ENCODE measurements at regions not wholly inside any gene's neighbourhood (a gene's known extent, or its start where the extent isn't known, plus 50 kb on each side); places are given as distances from the start of the nearest gene placed in this dataset.
"Not testable (repeated sequence)": the region's sequence is repeated elsewhere in the genome, so short reads cannot be mapped to it uniquely, and the experiment has no call there.

DNA sequence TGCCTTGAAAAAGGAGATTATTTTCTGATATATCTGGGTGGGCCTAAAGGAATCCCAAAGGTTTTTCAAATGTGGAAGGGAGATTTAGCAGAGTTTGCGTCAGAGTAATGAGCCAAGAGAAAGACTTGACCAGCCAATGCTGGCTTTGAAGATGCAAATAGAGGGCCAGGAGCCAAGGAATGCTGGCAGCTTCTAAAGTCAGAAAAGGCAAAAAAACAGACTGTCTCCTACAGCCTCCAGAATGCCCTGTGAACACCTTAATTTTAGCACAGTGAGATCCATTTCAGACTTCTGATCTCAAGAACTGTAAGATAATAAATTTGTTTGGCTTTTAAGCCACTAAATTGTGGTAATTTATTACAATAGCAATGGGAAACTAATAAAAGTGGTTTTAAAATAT is 122.6 kb upstream of the FREM1 start:
- DNase-seq = no peak

DNA sequence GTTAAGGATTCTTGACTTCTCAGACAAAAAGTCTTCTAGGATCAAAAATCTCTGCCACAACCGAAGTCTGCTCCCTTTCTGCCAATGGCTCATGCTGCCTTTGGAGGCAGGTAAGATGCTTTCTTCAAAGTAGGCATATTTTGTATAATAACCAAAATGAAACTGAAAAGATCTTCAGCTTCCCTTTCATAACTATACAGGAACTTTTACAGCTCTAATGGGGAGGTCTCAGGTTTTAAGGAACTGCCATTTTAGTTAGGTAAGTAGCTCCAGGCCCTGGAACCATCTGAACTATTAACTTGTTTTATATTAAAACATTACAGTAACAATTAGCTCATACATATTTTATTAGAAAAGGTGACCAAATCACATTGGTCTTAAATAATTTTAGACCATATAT is 110.9 kb upstream of the FREM1 start:
- no peak for DNase-seq

DNA sequence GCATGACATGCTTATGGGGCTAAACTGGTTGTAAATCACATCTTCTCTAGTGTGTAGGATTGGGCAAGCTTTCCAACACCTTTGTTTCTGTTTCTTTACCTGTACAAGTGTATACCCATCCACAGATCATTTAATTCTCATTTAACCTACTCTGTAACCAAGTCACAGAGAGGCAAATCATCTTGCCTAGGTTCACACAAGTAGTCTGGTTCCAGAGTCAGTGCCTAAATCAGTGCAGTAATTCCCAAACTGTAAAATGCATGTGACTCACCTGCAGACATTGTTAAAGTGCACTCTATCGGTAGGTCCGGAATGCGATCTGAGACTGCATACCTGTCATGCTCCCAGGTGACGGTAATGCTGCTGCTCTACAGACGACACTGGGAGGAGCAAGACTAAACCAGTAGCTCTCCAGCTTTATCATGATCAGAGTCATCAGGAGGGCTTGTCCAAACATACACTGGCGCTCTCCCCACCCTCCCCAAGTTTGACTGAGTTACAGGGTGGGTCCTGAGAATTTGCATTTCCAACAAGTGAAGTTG is 107.9 kb upstream of the FREM1 start:
- DNase-seq = no peak

DNA sequence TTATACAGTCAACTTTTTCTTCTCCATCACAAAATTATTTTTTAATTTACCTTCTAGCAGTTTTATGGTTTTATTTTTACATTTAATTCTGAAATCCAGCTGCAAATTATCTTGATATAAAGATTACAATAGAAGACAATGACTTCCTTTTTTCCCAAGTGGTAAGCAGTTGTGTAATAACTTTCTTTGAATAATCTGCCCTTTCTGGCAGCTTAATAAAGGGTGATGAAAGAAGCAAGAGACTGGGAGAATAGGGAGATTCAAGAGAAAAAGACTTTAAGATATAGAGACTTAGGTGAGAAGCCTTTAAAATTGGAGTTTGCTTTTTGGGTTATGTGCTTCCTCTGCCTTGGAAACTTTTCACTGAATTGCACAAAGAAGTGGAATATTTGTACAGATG is 100.4 kb upstream of the FREM1 start:
- no peak for DNase-seq

DNA sequence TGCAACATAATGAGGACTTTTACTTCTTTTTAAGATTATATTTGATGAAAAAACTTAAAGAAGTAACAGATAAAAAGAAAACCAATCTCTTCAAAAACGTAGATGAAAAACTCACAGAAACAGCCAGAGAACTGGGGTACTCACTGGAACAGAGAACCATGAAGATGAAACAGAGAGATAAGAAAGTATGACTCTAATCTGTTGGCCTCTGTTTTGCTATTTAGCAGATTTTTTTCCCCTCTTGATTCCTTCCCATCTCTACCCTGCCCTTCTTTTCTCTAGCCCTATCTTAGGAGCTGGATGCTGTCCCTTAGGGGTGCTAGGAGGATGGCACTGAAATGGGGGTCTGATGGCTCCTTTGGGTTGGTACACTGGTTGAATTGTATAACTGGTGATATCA is 97.5 kb upstream of the FREM1 start:
- no peak for DNase-seq

DNA sequence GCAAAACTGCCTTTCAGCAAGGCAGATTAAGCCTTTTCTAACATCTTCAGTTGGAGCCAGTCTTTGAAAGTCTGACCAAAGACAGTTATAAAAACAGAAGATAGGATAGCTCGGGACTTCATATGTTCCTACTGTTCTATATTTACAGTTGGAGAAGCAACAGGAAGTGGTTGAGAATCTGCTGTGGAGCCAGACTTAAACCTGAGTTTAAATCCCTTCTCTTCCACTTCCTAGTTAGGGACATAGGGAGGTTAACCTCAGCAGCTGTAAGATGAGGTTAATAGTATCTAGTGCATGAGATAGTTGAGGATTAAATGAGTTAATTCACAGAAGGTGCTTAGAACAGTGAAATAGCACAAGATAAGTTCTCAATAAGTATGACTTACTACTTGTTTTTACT is 84.5 kb upstream of the FREM1 start:
- no peak for DNase-seq

DNA sequence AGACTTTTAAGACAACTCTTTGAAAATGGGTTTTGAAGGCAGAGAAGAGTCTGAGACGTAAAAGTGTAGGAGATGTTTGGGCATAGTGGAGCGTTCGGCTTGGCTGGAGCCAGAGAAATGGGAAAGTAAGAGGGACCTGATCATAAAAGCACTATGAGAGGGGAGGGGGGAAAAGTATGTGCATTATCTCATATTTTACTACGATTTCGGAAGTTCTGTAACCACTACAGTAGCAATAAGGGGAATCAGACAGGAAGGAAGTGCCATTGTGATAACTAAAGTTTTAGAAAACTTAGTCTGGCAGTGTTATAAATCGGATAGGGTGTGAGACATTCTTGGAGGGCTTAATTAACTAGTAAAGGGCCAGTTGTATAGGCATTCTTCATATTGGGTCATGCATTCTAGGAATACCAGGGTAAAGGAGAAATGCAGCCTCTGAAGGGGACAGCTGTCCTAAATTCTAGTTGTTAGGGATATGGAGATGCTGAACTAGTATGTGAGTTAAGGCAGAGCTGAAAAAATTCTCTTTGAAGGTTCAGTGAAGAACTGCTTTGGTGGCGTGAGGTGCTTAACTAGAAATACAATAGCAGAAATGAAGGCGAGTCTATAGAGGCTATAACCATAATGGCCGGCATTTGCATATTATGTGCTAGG is 83.8 kb upstream of the FREM1 start:
- DNase-seq = no peak

DNA sequence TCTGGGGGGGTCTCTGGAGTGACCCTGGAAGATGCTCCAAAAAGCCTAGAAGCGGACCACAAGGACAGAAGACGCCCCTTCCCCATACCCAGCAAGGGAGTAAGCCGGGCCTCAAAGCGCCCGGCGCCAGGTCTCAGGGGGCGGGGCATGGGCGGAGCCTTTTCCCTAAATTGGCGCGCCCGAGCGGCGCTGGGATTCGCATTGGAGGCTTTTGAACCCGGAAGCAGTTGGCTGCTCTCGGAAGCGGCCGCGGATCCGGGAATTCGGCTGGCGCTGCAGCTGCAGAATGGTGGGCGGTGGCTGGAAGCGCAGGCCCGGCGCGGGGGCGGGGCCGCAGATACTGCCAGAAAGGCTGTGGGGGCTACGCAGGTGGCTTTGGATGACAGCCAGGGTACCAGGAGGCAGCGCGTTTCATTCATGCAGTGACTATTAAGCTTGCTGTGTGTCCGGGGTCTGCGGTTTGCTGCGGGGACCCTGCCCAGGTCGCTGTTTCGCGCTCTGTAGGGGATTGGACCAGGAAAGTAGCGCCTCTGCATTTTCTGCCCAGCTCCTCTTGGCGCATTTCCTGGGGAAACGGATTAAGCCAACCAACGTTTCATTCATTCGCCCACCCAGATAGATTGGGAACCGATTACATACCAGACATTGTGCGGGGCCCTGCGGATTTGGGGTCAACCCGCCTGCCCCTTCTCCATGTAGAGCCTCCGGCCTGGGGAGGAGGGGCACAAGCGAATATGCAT is 83.0 kb upstream of the FREM1 start:
- DNase-seq = peak; percentile 78

DNA sequence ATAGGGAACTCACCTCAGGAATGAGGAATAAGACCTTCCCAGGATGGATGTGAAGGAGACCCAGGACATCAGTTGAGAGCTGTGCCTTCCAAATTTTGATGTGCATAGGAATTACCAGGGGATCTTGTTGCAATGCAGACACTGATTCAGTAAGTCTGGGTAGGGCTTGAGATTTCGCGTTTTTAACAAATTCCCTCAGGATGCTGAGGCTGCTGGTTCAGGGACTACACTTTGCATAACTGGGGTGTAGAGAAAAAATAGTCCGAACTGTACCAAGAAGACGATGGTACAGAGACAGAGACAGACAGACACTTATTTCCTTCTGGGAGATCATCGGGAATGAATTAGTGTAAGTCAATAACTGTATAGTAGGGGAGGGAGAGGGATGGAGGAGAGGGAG is 82.3 kb upstream of the FREM1 start:
- DNase-seq = no peak

DNA sequence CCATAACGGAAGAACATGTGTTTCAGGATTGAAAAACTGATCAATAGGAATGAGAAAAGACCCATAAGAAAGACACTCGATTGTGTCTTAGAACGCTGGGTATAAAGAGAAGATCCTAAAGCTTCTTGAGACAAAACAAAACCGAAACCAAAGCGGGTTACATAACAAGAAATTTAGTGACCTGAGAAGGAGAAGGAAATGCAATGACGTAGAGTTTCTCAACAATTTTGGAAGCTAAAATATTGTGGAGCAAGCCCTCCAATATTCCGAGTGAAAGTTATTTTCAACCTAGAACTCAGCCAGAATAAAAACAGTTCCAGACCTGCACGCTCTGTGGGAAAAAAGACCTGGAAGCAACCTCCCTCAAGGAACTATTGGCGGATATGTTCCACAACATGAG is 81.9 kb upstream of the FREM1 start:
- DNase-seq = no peak

DNA sequence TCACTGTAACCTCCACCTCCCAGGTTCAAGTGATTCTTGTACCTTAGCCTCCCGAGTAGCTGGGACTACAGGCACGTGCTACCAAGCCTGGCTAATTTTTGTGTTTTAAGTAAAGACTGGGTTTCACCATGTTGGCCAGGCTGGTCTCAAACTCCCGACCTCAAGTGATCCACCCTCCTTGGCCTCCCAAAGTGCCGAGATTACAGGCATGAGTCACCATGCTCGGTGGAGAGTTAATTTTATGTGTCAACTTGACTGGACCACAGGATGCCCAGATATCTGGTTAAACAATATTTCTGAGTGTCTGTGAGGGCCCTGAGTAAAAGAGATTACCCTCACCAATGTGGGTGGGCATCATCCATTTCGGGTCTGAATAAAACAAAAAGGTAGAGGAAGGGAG is 80.4 kb upstream of the FREM1 start:
- DNase-seq = not testable (repeated sequence)

DNA sequence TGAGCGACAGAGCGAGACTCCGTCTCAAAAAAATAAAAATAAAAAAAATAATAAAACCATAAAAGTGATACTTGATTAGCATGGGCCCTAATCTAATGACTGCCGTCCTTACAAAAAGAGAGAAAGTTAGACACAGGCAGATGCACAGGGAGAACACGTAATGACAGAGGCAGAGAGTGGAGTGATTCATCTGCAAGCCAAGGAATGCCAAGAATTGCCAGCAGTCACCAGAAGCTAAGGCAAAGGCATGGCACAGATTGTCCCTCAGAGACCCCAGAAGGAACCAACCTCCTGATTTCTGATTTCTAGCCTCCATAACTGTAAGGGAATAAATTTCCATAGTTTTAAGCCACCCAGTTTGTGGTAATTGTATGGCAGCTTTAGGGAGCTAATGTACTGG is 79.6 kb upstream of the FREM1 start:
- no peak for DNase-seq

DNA sequence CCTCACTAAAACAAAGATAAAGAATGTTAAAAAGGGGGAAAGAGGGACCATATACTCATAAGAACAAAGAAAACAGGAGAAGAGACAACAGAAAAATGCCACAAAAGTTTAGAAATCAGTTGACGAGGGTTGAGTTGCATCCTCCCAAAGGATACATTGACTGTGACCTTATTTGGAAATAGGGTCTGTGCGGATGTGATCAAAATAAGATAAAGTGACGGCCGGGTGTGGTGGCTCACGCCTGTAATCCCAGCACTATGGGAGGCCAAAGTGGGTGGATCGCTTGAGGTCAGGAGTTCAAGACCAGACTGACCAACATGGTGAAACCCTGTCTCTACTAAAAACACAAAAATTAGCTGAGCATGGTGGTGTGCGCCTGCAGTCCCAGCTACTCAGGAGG is 79.1 kb upstream of the FREM1 start:
- DNase-seq = not testable (repeated sequence)

DNA sequence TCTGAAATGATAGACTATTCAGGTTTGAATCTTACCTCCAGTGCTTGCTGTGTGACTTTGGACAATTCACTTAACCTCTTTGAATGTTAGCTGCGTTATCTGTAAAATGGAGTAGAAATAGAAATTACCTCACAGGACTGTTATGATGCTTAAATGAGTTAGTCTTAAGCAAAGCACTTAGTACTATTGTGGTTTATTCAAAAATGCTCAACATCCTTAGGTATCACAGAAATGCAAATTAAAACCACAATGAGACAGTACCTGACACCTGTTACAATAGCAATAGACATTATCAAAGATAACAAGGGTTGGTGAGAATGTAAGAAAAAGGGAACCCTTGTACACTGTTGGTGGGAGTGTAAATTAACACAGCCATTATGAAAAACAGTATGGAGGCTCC is 77.6 kb upstream of the FREM1 start:
- no peak for DNase-seq

DNA sequence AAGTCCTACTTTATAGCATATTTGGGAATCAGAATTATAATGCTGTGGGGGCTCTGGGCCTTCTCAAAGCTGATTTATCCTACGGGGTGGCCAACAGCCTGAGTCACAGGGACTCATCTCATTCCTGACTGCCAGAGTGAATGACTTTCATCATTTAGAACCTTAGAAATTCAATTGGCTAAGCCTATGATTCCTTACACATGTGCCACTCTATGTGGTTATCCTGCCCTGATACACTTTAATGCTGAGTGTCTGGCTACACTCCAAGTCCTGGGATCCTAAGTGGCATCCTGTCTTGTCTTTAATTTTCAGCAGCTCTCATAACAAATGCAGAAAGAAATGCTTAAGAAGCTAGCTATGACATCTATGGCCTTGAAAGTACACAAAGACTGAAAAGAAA is 75.2 kb upstream of the FREM1 start:
- no peak for DNase-seq

DNA sequence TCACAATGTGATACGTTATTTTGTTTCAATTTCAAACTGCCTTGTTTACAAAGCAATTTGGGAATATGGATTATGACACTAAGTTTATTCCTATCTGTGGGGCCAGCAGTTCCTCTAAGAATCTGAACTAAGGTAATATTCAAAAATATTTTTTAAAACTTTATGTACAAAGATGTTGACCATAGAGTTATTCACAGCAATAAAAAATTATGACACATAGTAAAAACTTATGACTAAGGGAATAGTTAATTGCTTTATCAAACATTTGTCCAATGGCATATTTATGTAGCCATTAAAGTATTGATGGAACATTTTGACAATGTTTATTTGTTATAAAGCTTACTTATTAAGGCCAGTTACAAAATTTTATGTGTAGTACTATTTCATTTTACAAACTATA is 73.4 kb upstream of the FREM1 start:
- no peak for DNase-seq

DNA sequence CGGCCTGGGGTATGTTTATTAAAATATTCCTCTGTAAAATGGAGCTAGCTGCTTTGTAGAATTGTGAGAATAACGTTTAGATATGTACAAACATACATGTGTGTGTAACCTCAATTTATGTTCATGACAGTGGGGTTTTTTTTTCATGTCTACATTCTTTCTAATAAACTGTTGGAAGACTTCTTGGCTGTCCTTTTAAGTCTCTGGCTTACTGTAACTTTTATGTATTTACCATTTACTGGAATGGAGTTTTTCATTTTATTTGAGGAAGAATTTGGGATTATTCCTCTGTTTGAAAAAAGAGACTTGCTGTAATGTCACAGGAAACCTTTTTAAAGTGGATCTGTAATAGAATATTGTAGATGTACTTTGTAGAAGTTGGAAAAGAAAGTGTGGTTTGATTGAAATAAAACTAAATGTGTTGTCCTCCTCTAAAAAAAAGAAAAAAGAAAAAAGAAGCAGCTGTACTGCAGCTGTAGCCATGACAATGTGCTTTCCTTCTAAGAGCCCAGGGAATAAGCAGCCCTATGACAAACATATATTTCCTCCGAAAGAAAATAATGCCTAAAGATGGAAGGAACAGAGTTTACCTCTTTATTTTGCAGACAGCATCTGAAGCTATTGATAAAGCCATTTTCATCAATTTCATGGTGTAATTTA is 71.2 kb upstream of the FREM1 start:
- DNase-seq = no peak

DNA sequence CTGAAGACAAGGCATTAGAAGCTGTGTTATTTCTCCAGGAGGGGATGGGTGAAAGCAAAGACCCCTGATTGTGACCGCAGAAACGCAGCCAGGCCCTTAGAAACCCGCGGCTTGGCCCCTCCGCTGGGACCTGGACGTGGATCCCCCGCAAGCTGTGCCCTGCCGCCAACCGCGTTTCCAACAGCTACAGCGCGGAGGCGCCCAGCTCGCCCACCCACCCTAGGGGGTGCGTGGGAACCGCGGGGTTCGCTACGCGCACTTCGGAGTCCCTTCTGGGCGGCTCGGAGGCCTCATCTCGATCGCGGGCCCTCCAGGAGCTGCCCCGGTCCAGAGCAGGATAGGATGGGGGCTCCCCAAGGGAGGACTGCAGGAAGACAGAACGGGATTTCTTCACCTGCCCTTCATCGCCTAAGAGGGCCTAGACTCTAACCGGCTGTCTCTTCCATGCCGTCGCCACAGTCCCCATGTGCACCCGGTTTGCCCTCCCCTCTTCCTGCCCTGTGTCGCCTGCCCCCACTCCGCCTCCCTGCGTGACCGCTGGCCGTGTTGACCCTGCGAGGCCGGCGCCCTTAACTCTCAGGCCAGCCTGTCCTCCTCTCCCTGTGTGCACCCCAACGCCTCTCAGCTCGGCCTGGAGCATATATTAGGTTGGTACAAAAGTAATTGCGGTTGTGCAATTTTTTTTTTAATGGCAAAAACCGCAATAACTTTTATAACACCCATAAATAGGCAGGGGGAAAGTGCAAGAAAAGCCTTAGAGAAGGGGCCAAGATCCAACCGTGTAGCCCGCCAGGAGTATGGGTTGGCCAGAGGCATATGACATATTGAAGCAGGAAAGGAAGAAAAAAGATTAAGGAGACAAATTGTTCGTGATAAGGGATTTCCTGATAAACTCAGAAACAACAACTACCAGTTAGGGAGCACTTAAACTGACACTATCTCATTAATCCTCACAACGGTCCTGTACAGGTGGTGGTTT is 68.1 kb upstream of the FREM1 start:
- DNase-seq = no peak

DNA sequence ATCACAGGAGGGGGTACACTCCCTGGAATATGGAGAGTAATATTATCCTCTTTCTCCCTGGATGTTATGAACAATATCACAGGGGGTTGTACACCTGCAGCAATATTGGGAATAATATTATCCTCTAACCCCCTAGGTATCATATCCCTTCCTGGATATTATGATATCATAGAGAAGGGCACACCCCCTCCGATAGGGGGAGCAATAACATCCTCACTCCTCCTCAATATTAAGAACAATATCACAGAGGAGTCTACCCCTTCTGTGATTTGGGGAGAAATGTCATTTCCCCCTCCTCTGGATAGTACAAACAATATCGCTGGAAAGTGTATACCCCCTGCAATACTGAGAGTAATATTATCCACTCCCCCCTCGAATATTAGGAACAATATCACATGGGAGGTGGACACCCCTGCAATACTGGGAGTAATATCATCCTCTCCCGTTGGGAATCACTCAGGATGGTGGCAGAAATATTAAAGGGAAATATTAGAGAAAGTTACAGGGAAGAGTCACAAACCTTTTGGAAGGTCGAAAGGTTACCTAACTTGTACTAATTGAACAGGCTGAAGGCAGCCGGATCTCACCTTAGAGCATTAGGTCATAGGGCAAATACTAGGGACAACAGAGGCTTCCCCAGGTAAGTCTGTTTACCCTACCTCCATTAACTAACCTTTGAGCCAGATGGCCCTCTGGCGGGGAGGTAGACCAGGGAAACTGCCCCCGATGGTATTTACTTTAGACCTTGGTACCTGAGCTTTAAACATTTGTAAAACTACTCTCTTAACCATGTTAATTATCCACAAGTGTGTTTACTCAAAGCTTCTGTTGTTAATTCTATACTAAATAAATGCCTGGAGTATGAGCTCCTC is 57.5 kb upstream of the FREM1 start:
- DNase-seq = no peak

DNA sequence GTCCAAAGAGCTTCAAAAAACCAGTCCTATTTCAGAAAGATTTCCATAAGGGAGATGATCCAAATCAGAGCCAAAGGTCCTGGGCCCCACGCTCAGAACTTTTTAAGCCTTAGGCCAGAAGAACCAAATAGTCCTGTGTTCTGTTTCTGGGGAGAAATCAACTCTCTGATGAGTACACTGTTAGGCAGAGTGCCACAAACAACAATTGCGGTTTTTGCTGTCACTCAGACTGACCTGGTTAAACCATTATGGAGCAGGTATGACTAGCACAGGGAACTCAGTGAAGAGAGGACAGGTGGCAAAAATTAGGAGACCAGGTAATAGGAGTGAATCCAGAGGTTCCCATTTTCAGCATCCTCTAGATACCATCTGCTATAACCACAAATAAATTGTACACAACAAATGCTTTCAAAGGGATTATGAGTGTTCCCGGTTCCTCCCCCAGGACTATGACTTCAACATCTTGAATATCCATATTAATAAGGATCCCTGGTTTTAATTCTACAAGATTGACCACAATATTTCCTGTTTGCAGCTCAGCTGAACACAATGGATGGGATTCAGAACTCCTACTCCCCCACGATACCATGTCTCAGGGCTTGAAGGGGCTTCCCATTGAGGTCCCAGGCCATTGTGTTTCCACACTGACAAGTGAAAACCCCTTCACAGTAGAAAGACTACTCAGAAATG is 52.1 kb upstream of the FREM1 start:
- no peak for DNase-seq

DNA sequence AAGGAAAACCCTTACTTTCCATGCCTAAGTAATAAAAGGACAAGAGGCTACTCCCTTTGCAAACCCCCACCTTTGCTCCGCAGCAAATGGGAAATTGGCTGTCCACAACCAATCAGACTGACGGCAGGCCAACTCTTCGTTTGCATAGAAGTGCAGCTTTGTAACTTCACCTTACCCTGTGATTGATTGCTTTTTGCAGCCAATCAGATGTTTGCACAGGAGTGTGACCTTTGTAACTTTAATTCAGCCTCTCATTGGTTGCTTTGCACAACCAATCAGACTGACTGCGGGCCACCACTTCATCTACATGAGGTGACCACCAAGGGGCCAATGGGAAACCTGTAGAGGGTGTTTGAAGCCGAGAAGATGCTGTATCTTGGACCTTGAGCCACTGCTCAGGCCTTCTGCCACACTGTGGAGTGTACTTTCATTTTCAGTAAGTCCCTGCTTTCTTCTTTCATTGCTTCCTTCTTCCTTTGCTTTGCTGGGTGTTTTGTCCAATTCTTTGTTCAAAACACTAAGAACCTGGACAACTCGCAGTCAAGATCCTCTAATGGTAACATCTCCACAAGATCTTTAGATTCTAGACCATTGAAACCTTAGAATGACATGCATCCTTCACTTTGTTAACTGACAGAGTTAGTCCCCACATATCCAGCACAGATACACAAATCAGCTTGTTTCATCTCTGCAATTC is 51.3 kb upstream of the FREM1 start:
- DNase-seq = no peak

Measured in T1000 (cell line).